Natural killer cell (primary cell): ENCODE measurements at regions not wholly inside any gene's neighbourhood (a gene's known extent, or its start where the extent isn't known, plus 50 kb on each side); places are given as distances from the start of the nearest gene placed in this dataset.

Source experiments
- ATAC-seq, 3 donors: fragments of 150-1000 bp in 2 of 3; fragments of 200-7000 bp in 1 of 3; cut with Tn5 transposase; 1 replicate in 1 of 3; 2 replicates in 2 of 3; pipeline ENCODE4 v1.10.0; 2021; ENCODE audit warnings: mild to moderate bottlenecking in 2 of 3, moderate library complexity in 2 of 3
- DNase-seq, 2 donors: peaks; one replicate each; pipeline versions ENCODE4 v3.0.0 to v3.0.0-alpha.2; 2013 to 2021; ENCODE audit warnings: mixed read lengths in 1 of 2
- H3K27ac ChIP-seq: one replicate; pipeline ENCODE4 v1.5.1; 2013; ENCODE audit warnings: mild to moderate bottlenecking, low read length
- H3K27me3 ChIP-seq: one replicate; pipeline ENCODE4 v1.6.1; 2013; ENCODE audit warnings: low read length; ENCODE audit not compliant: control insufficient read depth, insufficient read depth
- H3K36me3 ChIP-seq: one replicate; pipeline ENCODE4 v1.6.1; 2013; ENCODE audit warnings: low read length; ENCODE audit not compliant: control insufficient read depth, insufficient read depth
- H3K4me1 ChIP-seq: one replicate; pipeline ENCODE4 v1.6.1; 2013; ENCODE audit warnings: low read length; ENCODE audit not compliant: control insufficient read depth, insufficient read depth
- H3K4me3 ChIP-seq: one replicate; pipeline ENCODE4 v1.5.1; 2013; ENCODE audit warnings: low read length
- H3K9me3 ChIP-seq: one replicate; pipeline ENCODE4 v1.6.1; 2013; ENCODE audit warnings: low read length; ENCODE audit not compliant: control insufficient read depth, insufficient read depth
- H3K27ac Mint-ChIP-seq, 2 donors: one replicate each; pipeline ENCODE4 v1.8.0; 2022; ENCODE audit warnings: mild to moderate bottlenecking in 2 of 2, mixed read lengths in 2 of 2, moderate library complexity in 1 of 2
- H3K27me3 Mint-ChIP-seq, 2 donors: one replicate each; pipeline ENCODE4 v1.8.0; 2022; ENCODE audit warnings: low read depth in 2 of 2, mixed read lengths in 2 of 2
- H3K36me3 Mint-ChIP-seq: one replicate; pipeline ENCODE4 v1.8.0; 2022; ENCODE audit warnings: mixed read lengths
- H3K4me1 Mint-ChIP-seq, 2 donors: one replicate each; pipeline ENCODE4 v1.8.0; 2022; ENCODE audit warnings: mixed read lengths in 2 of 2
- H3K4me3 Mint-ChIP-seq: one replicate; pipeline ENCODE4 v1.8.0; 2022; ENCODE audit warnings: mild to moderate bottlenecking, moderate library complexity, mixed read lengths
- H3K9me3 Mint-ChIP-seq, 2 donors: one replicate each; pipeline ENCODE4 v1.8.0; 2022; ENCODE audit warnings: mixed read lengths in 2 of 2
- CTCF ChIP-seq: fragments of 200-600 bp; IDR thresholded peaks from one replicate; pipeline ENCODE4 v1.8.0; 2022; ENCODE audit warnings: antibody characterized with exemption
- WGBS: methylation state at CpG from one replicate; pipeline ENCODE4 v1.1.7; 2013; ENCODE audit warnings: missing lambda C conversion rate; ENCODE audit not compliant: insufficient coverage; 5-methylcytosine and 5-hydroxymethylcytosine counted together
- intact Hi-C: fragments of 100-400 bp; cut with micrococcal nuclease; formaldehyde crosslinking; loops from one replicate; pipeline ENCODE4 v1.14.2; 2022

- H3K4me1 ChIP-seq: no peaks in the 10 kb centered on the region
- Mint-ChIP-seq H3K36me3 (no peaks in the 10 kb centered on the region), H3K9me3 (no peaks in the 10 kb centered on the region), H3K27ac (no peak overlapping the region), H3K27me3 (peaks cover 9 to 17% of the 10 kb centered on the region in 2 donors), H3K4me1 (no peaks in the 10 kb centered on the region), H3K4me3 (no peak overlapping the region)
- ATAC-seq (no peak), DNase-seq (no peak)
- no peaks in the 10 kb centered on the region for H3K9me3 ChIP-seq
- intact Hi-C loops: no loop called here
- H3K36me3 ChIP-seq: no peaks in the 10 kb centered on the region
- no peak overlapping the region for H3K4me3 ChIP-seq
- no peaks in the 10 kb centered on the region for H3K27me3 ChIP-seq
- 74% methylated on average over 7 of the region's 7 CpGs for WGBS
- TF ChIP-seq CTCF: no peak
- no peak overlapping the region for H3K27ac ChIP-seq
These were observed 109.6 kb downstream of the CTNND1 start for GRCh38 chr11:57871231-57871630.

DNA sequence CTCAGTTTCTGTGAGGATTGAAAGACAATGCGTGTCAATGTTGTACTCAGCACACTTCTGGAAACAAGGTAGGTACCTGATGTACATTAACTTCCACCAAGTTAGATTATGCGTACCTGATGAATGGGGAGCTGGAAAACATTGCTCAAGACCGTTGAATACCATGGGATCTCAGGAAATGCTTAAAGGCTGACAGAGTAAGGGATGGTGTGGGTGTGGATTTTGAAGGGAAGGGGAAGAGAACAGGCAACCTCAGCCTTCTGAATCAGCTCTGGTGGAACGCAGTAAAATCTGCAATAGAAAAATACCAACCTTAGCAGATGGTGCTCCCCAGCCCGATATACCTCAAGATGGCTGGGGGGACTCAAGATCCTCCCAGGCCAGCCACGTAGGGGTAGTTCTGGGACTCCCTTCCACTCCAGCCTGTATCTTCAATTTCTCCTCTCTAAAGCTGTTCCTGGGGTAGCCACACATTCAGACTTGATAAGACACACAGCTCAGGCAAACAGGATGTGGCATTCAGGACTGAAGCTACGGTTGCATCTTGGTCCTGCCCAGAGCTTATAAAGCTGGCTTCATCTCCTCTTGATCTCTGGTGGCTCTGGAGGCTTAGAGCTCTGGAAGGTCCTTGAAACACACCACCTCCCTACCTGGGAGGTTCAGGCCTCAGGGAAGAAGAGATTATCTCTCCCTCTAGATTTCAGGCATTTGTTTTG is 111.8 kb downstream of the CTNND1 start:
- Histone ChIP-seq H3K27ac (no peak overlapping the region), H3K27me3 (no peaks in the 10 kb centered on the region), H3K4me3 (no peak overlapping the region), H3K36me3 (no peaks in the 10 kb centered on the region), H3K4me1 (no peaks in the 10 kb centered on the region), H3K9me3 (no peaks in the 10 kb centered on the region)
- Mint-ChIP-seq H3K36me3 (no peaks in the 10 kb centered on the region), H3K27me3 (peaks cover 9 to 14% of the 10 kb centered on the region in 2 donors), H3K9me3 (no peaks in the 10 kb centered on the region), H3K4me3 (no peak overlapping the region), H3K27ac (no peak overlapping the region), H3K4me1 (no peaks in the 10 kb centered on the region)
- DNase-seq (no peak), ATAC-seq (no peak)
- TF ChIP-seq CTCF: no peak
- intact Hi-C loops: no loop called here
- WGBS: 70% methylated on average over 7 of the region's 7 CpGs

DNA sequence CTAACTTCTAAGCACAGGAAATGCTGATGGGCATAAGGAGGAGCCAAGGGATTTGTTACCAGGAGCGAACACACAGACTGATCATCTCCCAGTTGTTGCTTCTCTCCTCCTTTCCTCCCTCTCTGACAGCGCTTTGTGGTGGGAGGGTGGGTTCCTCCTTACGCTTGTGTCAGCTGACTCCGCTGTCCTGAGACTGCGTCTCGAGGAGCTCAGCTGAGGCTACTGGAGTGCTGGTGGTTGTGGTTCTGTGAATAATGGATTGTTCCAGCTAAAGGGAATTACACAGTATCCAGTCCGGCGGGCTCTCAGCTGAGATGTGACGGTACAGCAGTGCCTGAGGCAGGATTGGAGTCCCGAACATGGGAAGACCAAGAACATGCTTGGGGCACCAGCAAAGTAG is 113.4 kb downstream of the CTNND1 start:
- Histone ChIP-seq H3K27me3 (no peaks in the 10 kb centered on the region), H3K27ac (no peak overlapping the region), H3K4me1 (no peaks in the 10 kb centered on the region), H3K9me3 (no peaks in the 10 kb centered on the region), H3K36me3 (no peaks in the 10 kb centered on the region), H3K4me3 (no peak overlapping the region)
- ATAC-seq (no peak), DNase-seq (no peak)
- Mint-ChIP-seq H3K4me1 (no peaks in the 10 kb centered on the region), H3K27me3 (peaks cover 11 to 13% of the 10 kb centered on the region in 2 donors), H3K4me3 (no peak overlapping the region), H3K27ac (no peak overlapping the region), H3K9me3 (no peaks in the 10 kb centered on the region), H3K36me3 (no peaks in the 10 kb centered on the region)
- 88% methylated on average over 8 of the region's 10 CpGs for WGBS
- intact Hi-C loops: no loop called here
- TF ChIP-seq CTCF: no peak

DNA sequence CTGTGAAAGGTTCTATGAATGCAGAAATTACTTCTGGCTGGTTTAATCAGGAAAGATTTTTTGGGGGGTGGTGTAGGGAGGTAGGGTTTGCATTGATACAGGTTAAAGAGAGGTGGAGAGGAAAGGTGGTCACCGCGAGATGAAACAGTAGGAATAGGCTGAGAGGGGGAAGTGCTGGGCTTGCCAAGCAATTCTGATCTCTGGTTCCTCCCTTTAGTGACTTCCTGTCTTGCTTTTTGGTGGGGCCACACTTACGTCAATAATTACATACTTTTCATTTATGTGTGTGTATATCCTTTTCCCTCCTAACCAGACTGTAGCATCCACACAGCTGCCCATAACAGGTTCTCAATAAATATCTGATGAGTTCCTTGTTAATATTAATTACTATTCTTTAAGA is 120.0 kb downstream of the CTNND1 start:
- no peak for TF ChIP-seq CTCF
- H3K36me3 Mint-ChIP-seq: no peaks in the 10 kb centered on the region
- Histone ChIP-seq H3K9me3 (no peaks in the 10 kb centered on the region), H3K4me1 (no peaks in the 10 kb centered on the region), H3K36me3 (no peaks in the 10 kb centered on the region), H3K4me3 (no peak overlapping the region), H3K27ac (no peak overlapping the region), H3K27me3 (no peaks in the 10 kb centered on the region)
- no peak overlapping the region for H3K4me3 Mint-ChIP-seq
- no peak overlapping the region for H3K27ac Mint-ChIP-seq
- peaks cover 4 to 11% of the 10 kb centered on the region in 2 donors for H3K27me3 Mint-ChIP-seq
- intact Hi-C loops: no loop called here
- no peaks in the 10 kb centered on the region for H3K9me3 Mint-ChIP-seq
- DNase-seq (peak in 1 of 2 donors; percentile 4), ATAC-seq (no peak)
- H3K4me1 Mint-ChIP-seq: peaks cover 0 to 5% of the 10 kb centered on the region in 2 donors
- WGBS: 31% methylated on average over 2 of the region's 3 CpGs
